ENCODE measurements at regions not wholly inside any gene's neighbourhood (a gene's known extent, or its start where the extent isn't known, plus 50 kb on each side); places are given as distances from the start of the nearest gene placed in this dataset.

GRCh38 chr10:16117305-16117695 lies 257.0 kb upstream of the MINDY3 start:
- H4K91ac ChIP-seq (replicated peaks; ENCODE audit: insufficient read length, low read length), result no peak overlapping the region
- no peak overlapping the region for H2AK5ac ChIP-seq (ENCODE audit: low read depth, low read length)
- H3K56ac ChIP-seq (replicated peaks; ENCODE audit: insufficient read length, low read depth, low read length), result no peak overlapping the region
- no peak overlapping the region for H2BK120ac ChIP-seq (replicated peaks; ENCODE audit: low read depth, low read length)
- H4K5ac ChIP-seq (ENCODE audit: insufficient read length, low read depth, low read length), result no peak overlapping the region
- H3K4ac ChIP-seq (replicated peaks; ENCODE audit: insufficient read length, low read depth, low read length), result no peak overlapping the region
- no peaks in the 10 kb centered on the region for H3K36me3 ChIP-seq (ENCODE audit: control insufficient read depth in 2 of 4, insufficient read depth in 4 of 4, low read length in 3 of 4)
- no peaks in the 10 kb centered on the region for H3K79me1 ChIP-seq (ENCODE audit: low read depth, low read length)
- H3K9me3 ChIP-seq (ENCODE audit: insufficient read depth in 2 of 2, low read depth in 1 of 2, low read length in 1 of 2), result no peaks in the 10 kb centered on the region
- no peaks in the 10 kb centered on the region for H3K27me3 ChIP-seq (replicated peaks in 1 of 4; ENCODE audit: control insufficient read depth in 3 of 4, extremely low read depth in 1 of 4, insufficient read depth in 3 of 4, low read length in 3 of 4)
- no peak overlapping the region for H2BK20ac ChIP-seq (ENCODE audit: low read length)
- H3K4me3 ChIP-seq (ENCODE audit: extremely low read depth in 1 of 4, insufficient read depth in 2 of 4, low read depth in 3 of 4, low read length in 4 of 4), result no peak overlapping the region
- CTCF ChIA-PET (ENCODE audit: partially characterized antibody), result interaction anchor here (0.7 to 2.0 kb wide), 10 partner anchors 9 to 940 kb away, joined by 3 to 6 read pairs (median 3); no protein-coding TSS in a partner anchor
- H3K18ac ChIP-seq (ENCODE audit: extremely low read depth, low read length), result no peak overlapping the region
- no peak overlapping the region for H2BK5ac ChIP-seq (ENCODE audit: low read depth, low read length)
- H2BK15ac ChIP-seq (ENCODE audit: low read length), result no peak overlapping the region
- no peaks in the 10 kb centered on the region for H3K4me1 ChIP-seq (replicated peaks in 1 of 4; ENCODE audit: control insufficient read depth in 3 of 4, insufficient read depth in 4 of 4, low read length in 3 of 4)
- DNase-seq (ENCODE audit: low read depth in 1 of 2, low spot score in 2 of 2) (no peak), FAIRE-seq (no peak)
- H3K9ac ChIP-seq (replicated peaks in 1 of 4; ENCODE audit: extremely low read depth in 1 of 4, low read depth in 3 of 4, low read length in 3 of 4), result no peak overlapping the region
- H3K27ac ChIP-seq (ENCODE audit: low read depth, low read length), result no peak overlapping the region
- WGBS, 2 experiments (ENCODE audit: extremely low coverage in 1 of 2, insufficient coverage in 1 of 2, insufficient read length in 1 of 2, insufficient replicate concordance in 2 of 2, low coverage in 1 of 2, low lambda C conversion rate in 2 of 2, missing lambda C conversion rate in 1 of 2), result 98% methylated on average over 3 of the region's 4 CpGs; no CpG with 5 or more reads in 1 of the 2 experiments
- no peak overlapping the region for H3K14ac ChIP-seq (ENCODE audit: insufficient read length)
- H3K4me2 ChIP-seq (ENCODE audit: insufficient read depth in 1 of 2, low read depth in 2 of 2, low read length in 2 of 2), result no peak overlapping the region
- no peak overlapping the region for H2BK12ac ChIP-seq (ENCODE audit: low read depth, low read length)
- no peaks in the 10 kb centered on the region for H3K23me2 ChIP-seq (ENCODE audit: low read depth, low read length)
- no peak overlapping the region for H3K23ac ChIP-seq (ENCODE audit: insufficient read length)
- no peaks in the 10 kb centered on the region for H4K20me1 ChIP-seq (replicated peaks in 1 of 2; ENCODE audit: control insufficient read depth in 1 of 2, insufficient read depth in 2 of 2, low read length in 2 of 2)
- no peak overlapping the region for H2AFZ ChIP-seq (ENCODE audit: low read length)
- H4K8ac ChIP-seq (ENCODE audit: extremely low read depth, insufficient read depth, low read length), result no peak overlapping the region
- H3K79me2 ChIP-seq (ENCODE audit: control insufficient read depth in 1 of 2, insufficient read depth in 2 of 2, low read length in 2 of 2), result no peaks in the 10 kb centered on the region
- POLR2A ChIA-PET (ENCODE audit: partially characterized antibody), result no interaction called here
- TF ChIP-seq HDAC2 (IDR thresholded peaks at IDR 0.05; ENCODE audit: borderline replicate concordance in 1 of 2, low read depth in 2 of 2, low read length in 2 of 2), result no peak
- TF ChIP-seq YY1 (IDR thresholded peaks at IDR 0.05; ENCODE audit: low read depth, low read length), result no peak
- no peak for TF ChIP-seq SP4 (IDR thresholded peaks at IDR 0.05; ENCODE audit: low read length)
- TF ChIP-seq RNF2 (IDR thresholded peaks at IDR 0.05; ENCODE audit: borderline replicate concordance, low read depth, low read length, missing control alignments, poor library complexity, severe bottlenecking), result no peak
